ENCODE measurements at regions not wholly inside any gene's neighbourhood (a gene's known extent, or its start where the extent isn't known, plus 50 kb on each side); places are given as distances from the start of the nearest gene placed in this dataset.
"Not testable (repeated sequence)": the region's sequence is repeated elsewhere in the genome, so short reads cannot be mapped to it uniquely, and the experiment has no call there.

DNA sequence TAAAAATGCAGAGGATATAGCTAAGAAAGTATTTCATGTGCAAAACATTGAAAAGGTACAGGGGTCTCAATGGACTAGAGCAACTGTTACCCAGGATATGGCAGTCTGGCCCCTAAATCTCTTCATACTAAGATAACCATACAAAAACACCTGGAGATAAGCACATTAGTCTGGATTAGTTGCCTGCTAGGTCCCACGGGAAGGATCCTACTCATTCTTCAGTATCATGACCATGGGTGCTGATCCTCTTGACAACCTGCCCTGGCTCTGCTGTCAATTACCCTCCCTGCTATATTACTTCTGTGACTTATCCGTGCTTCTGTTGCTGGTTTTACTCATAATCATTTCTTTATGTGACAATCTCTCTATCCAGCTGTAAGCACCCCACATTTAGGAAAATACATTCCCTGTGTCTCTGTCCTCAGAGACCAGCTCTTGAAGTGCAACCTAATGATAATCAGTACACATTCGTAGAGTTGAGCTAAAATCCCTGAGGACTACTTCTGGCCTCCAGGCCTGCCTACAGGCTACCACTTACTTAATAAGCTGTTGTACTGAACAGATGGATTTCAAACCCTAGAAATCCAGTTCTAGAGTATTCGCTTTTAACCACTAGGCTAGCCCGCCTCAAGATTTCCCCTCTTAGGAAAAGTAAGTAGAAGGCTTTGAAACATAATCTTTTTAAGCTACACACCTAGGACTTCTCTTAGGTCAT, 190.5 kb upstream of the OR13F1 start:
- TF ChIP-seq POLR2A (IDR thresholded peaks at IDR 0.05) (no peak), POLR2AphosphoS5 (IDR thresholded peaks at IDR 0.05) (no peak), EP300 (IDR thresholded peaks at IDR 0.05) (no peak)
- TF ChIP-seq, protein P1, sequence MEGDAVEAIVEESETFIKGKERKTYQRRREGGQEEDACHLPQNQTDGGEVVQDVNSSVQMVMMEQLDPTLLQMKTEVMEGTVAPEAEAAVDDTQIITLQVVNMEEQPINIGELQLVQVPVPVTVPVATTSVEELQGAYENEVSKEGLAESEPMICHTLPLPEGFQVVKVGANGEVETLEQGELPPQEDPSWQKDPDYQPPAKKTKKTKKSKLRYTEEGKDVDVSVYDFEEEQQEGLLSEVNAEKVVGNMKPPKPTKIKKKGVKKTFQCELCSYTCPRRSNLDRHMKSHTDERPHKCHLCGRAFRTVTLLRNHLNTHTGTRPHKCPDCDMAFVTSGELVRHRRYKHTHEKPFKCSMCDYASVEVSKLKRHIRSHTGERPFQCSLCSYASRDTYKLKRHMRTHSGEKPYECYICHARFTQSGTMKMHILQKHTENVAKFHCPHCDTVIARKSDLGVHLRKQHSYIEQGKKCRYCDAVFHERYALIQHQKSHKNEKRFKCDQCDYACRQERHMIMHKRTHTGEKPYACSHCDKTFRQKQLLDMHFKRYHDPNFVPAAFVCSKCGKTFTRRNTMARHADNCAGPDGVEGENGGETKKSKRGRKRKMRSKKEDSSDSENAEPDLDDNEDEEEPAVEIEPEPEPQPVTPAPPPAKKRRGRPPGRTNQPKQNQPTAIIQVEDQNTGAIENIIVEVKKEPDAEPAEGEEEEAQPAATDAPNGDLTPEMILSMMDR (IDR thresholded peaks at IDR 0.05): no peak

DNA sequence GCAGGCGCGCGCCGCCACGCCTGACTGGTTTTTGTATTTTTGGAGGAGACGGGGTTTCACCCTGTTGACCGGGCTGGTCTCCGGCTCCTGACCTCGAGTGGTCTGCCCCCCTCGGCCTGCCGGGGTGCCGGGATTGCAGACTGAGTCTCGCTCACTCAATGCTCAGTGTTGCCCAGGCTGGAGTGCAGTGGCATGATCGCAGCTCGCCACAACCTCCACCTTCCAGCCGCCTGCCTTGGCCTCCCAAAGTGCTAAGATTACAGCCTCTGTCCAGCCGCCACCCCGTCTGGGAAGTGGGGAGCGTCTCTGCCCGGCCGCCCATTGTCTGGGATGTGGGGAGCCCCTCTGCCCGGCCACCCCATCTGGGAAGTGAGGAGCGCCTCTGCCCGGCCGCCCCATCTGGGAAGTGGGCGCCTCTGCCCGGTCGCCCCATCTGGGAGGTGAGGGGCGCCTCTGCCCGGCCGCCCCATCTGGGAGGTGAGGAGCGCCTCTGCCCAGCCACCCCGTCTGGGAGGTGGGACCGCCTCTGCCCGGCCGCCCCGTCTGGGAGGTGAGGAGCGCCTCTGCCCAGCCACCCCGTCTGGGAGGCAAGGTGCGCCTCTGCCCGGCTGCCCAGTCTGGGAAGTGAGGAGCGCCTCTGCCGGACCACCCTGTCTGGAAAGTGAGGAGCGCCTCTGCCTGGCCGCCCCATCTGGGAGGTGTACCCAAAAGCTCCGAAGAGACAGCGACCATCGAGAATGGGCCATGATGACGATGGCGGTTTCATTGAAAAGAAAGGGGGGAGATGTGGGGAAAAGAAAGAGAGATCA, 187.7 kb upstream of the OR13F1 start:
- intact Hi-C loops (cut with DNase I); H3K27ac ChIP-seq; H3K4me1 ChIP-seq; DNase-seq; H3K9me3 ChIP-seq; H3K36me3 ChIP-seq; H3K4me3 ChIP-seq; H3K27me3 ChIP-seq: not testable (repeated sequence)
- WGBS, 2 donors: 96 to 97% methylated on average over 50 of the region's 50 CpGs

More for the DNA sequence above, 190.5 kb upstream of the OR13F1 start:
- Histone ChIP-seq H3K36me3 (no peaks in the 10 kb centered on the region), H3K4me3 (no peak overlapping the region), H3K27ac (no peak overlapping the region), H3K4me1 (no peaks in the 10 kb centered on the region), H3K27me3 (no peaks in the 10 kb centered on the region), H3K9me3 (no peaks in the 10 kb centered on the region)
- intact Hi-C loops (cut with DNase I): no loop called here
- 80 to 86% methylated on average over 5 of the region's 5 CpGs for WGBS, 2 donors
- no peak for DNase-seq

DNA sequence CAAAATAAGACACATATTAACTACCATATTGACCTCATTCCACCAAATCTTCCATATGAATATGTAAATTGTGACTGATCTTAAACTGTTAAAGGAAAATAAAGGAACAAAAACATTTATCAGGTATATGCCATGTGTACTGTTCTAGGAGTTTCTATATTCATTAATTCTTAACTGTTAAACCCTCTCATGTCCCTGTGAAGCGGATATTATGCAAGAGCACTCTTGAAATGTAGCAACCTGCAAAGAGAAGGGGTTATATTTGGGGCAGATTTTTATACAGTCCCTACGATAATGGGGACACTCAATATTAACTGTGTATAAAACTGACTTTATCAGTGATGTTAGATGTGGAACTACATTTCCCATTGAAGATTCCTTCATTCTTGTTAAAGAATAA, 184.9 kb upstream of the OR13F1 start:
- Histone ChIP-seq H3K36me3 (no peaks in the 10 kb centered on the region), H3K4me1 (no peaks in the 10 kb centered on the region), H3K4me3 (no peak overlapping the region), H3K27ac (no peak overlapping the region), H3K9me3 (no peaks in the 10 kb centered on the region), H3K27me3 (no peaks in the 10 kb centered on the region)
- no peak for DNase-seq
- intact Hi-C loops (cut with DNase I): no loop called here
- 79 to 90% methylated on average over 2 of the region's 2 CpGs for WGBS, 2 donors
- no peak for TF ChIP-seq POLR2A (IDR thresholded peaks at IDR 0.05)
- no peak for TF ChIP-seq POLR2AphosphoS5 (IDR thresholded peaks at IDR 0.05)
- TF ChIP-seq, protein P1 (IDR thresholded peaks at IDR 0.05): no peak
- no peak for TF ChIP-seq EP300 (IDR thresholded peaks at IDR 0.05)

DNA sequence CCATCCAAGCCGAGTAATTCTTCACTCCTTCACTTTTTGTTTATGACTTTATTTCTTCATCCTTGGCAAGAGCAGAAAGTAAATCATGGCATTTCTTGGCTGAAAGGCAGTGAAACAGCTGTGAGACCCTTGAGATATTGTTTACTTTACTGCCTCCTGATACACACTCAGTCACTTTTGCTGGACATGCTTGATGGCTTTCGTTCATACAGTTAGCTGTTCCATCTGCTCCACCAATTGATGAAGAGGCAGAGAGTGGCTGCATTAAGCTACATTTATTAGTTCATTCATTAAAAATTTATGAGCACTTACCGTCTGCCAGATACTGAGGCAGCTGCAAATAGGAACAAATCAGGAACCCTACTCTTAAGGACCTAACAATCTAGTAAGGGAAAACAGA, 184.4 kb upstream of the OR13F1 start:
- no peaks in the 10 kb centered on the region for H3K9me3 ChIP-seq
- no peaks in the 10 kb centered on the region for H3K27me3 ChIP-seq
- WGBS, 2 donors: 78 to 84% methylated on average over 3 of the region's 3 CpGs
- intact Hi-C loops (cut with DNase I): no loop called here
- no peaks in the 10 kb centered on the region for H3K4me1 ChIP-seq
- no peak overlapping the region for H3K4me3 ChIP-seq
- H3K27ac ChIP-seq: no peak overlapping the region
- DNase-seq: no peak
- no peaks in the 10 kb centered on the region for H3K36me3 ChIP-seq
- TF ChIP-seq POLR2AphosphoS5 (IDR thresholded peaks at IDR 0.05) (no peak), EP300 (IDR thresholded peaks at IDR 0.05) (no peak), POLR2A (IDR thresholded peaks at IDR 0.05) (no peak)
- TF ChIP-seq, protein P1 (IDR thresholded peaks at IDR 0.05): no peak

DNA sequence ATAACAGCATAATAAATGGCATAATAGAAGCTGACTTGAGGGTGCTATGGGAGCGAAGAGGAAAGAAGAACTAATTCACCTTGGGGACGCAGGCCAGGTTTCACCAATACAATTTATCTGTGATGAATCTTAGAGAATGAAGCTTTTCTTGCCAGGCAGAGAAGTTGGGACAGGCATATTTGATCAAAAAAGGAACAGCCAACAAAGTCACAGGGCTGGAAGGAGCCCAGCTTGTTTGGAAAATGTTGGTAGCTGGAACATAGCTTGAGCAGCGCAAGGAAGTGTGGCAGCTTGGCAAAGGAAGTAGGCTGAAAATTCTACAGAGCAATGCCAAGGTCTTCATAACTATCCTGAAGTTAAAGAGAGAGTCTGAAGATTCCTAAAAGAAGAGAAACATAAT, 181.5 kb upstream of the OR13F1 start:
- H3K4me3 ChIP-seq: no peak overlapping the region
- no peak for TF ChIP-seq POLR2A (IDR thresholded peaks at IDR 0.05)
- no peak for TF ChIP-seq EP300 (IDR thresholded peaks at IDR 0.05)
- TF ChIP-seq, protein P1 (IDR thresholded peaks at IDR 0.05): no peak
- no peak for TF ChIP-seq POLR2AphosphoS5 (IDR thresholded peaks at IDR 0.05)
- H3K9me3 ChIP-seq: no peaks in the 10 kb centered on the region
- 97% methylated on average over 3 of the region's 3 CpGs for WGBS, 2 donors
- H3K36me3 ChIP-seq: no peaks in the 10 kb centered on the region
- no peaks in the 10 kb centered on the region for H3K27me3 ChIP-seq
- intact Hi-C loops (cut with DNase I): no loop called here
- DNase-seq: no peak
- H3K27ac ChIP-seq: no peak overlapping the region
- no peaks in the 10 kb centered on the region for H3K4me1 ChIP-seq

DNA sequence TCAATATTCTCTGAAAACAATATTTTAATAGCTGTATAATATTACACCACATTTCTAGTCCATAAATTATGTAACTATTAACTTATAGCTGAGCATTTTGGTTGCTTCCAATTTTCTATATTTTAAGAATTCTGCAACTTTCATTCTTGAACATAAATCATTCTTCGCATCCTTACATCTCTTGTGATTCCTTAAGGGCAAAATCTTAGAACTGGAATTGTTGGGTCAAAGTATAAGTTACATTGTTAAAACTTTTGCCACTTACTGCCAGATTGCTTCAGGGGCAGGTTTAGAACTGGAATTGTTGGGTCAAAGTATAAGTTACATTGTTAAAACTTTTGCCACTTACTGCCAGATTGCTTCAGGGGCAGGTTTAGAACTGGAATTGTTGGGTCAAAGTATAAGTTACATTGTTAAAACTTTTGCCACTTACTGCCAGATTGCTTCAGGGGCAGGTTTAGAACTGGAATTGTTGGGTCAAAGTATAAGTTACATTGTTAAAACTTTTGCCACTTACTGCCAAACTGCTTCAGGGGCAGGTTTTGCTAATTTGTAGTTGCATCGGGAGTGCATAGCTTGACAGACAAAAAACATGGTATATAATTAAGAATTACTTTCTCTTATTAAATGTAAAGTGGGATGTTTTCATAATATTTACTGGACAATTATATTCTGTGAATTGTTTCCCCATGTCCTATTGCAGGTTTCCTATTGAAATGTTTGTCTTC, 179.9 kb upstream of the OR13F1 start:
- WGBS, 2 donors: 35 to 68% methylated on average over 2 of the region's 2 CpGs
- H3K27ac ChIP-seq; H3K27me3 ChIP-seq; DNase-seq; H3K9me3 ChIP-seq; H3K36me3 ChIP-seq; intact Hi-C loops (cut with DNase I); H3K4me1 ChIP-seq; H3K4me3 ChIP-seq: not testable (repeated sequence)
